ENCODE measurements at regions not wholly inside any gene's neighbourhood (a gene's known extent, or its start where the extent isn't known, plus 50 kb on each side); places are given as distances from the start of the nearest gene placed in this dataset.
A peak's percentile ranks its signal among the peaks of the same experiment; 100 is the strongest.
"Not testable (repeated sequence)": the region's sequence is repeated elsewhere in the genome, so short reads cannot be mapped to it uniquely, and the experiment has no call there.

DNA sequence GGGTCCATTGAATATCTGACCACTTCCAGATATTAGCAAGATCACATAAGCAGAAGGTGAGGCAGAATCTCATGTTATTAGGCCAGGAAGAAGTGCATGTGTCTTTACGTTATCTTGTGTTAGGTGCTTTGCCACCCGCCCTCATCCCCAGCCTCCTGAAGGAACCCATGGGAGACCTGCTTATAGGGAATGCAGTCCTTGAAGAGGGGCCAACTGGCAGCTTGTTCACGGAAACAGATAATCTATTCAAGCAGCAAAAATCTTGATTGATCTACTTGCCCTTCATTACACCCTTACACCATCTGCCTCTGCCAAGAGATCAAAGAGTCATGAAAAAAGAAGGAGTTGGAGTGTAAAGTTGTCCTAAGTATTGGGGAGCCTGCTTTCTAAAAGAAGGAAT, 576.4 kb downstream of the HTR1B start:
- no peak for DNase-seq
- in situ Hi-C loops (cut with MboI; ENCODE audit: low pct_unique_long_range_greater_than_20kb, low sequenced_read_pairs): no loop called here

DNA sequence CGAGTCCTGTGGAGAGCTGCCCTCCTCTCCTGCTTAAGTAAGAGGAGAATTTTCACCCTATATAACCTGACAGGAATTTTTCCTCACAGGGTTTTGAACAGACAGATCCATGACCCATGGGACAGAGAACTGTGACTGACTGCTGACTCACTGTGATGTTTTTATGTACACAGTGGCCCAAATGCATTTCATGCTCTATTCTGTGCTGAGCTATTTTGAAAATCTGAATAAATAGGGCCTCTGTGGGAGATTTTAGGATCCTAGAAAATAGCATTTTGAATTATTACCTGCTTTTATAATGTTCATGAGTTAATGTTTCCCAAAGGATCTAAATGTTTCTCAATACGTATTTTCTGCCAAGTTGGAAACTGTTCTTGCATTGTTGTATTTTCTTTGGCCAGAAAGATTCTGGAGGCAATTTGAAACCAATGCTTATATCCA, 577.4 kb downstream of the HTR1B start:
- DNase-seq: no peak
- in situ Hi-C loops (cut with MboI; ENCODE audit: low pct_unique_long_range_greater_than_20kb, low sequenced_read_pairs): no loop called here

GRCh38 chr6:76881414-76881813, 581.9 kb downstream of the HTR1B start:
- in situ Hi-C loops (cut with MboI; ENCODE audit: low pct_unique_long_range_greater_than_20kb, low sequenced_read_pairs): no loop called here
- DNase-seq: no peak

DNA sequence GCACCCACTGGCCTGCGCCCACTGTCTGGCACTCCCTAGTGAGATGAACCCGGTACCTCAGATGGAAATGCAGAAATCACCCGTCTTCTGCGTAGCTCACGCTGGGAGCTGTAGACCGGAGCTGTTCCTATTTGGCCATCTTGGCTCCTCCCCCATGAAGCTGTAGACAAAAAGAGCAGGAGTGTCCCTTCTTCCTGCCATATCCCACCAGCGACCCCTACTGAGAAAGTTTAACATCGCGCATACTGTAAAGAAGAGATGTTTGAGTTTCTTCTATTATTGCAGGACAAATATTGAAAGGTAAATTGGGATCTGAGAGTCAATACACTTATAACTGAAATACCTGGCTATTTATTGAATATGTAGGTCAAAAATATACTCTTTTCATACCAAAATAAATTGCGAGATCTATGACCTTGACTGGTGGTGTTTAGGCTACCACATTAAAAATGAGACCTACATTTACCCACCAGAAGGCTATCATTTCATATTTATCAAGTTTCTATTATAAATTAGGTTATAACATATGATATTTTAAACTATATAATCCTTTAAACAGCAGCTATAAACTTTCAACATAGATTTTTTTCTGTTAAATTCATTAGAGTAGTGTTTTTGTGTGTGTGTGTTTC, 586.3 kb downstream of the HTR1B start:
- DNase-seq: peak; percentile 39
- in situ Hi-C loops (cut with MboI; ENCODE audit: low pct_unique_long_range_greater_than_20kb, low sequenced_read_pairs): no loop called here

GRCh38 chr6:76876430-76876829, 586.9 kb downstream of the HTR1B start:
- DNase-seq; in situ Hi-C loops (cut with MboI; ENCODE audit: low pct_unique_long_range_greater_than_20kb, low sequenced_read_pairs): not testable (repeated sequence)

DNA sequence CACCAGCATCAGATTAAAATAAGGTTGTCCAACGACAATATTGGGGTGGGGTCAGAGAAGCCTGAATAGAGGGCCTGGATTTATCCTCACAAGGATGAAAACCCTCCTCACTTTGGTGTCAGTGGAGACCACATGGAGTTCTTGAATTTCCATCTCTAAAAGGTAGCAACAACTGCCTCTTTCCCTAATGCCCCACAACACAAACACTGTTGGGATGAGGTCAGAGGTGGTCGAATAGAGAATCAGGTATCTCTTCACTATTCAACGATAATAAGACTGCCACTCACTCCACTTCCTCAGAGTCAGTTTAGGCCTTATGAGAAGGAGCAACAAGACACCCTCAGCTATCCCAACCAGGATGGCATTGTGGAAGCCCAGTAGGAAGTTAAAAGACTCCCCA, 596.1 kb downstream of the HTR1B start:
- DNase-seq: no peak
- in situ Hi-C loops (cut with MboI; ENCODE audit: low pct_unique_long_range_greater_than_20kb, low sequenced_read_pairs): no loop called here

DNA sequence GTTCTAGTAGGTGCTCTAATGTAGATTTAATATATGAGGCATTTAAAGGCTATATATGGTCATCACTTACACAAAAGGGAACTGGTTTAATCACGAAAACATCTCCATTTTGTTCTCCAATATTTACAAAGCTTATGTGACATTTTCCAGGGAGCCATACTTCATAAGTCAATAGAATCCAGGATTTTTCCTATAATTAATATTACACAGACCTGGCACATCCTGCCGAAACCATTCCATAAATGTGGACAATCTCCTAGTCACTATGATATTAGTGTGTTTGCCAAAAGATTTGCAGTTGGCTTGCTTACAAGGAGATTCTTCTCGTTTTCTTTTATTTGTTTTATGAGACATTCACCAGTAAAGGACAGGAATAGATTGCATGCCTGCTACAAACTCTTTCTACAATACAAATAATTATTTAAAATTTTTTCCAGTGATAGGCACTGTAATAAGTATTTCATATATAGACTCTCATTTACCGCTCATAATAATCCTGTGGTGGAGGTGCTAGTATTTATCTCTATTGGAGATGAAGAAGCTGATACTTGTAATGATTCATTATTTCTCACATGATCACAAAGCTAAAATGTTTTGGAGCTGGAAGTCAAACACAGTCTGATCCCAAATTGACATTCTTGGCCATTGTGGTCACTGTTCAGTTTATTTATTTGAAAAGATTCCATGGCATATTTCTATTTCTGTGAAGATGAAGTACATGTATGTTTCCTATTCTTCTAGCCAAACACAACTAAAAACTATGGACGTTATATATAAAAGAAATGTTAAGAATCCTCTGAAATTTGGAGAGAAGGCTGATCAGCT, 597.0 kb downstream of the HTR1B start:
- in situ Hi-C loops (cut with MboI; ENCODE audit: low pct_unique_long_range_greater_than_20kb, low sequenced_read_pairs): no loop called here
- no peak for DNase-seq

DNA sequence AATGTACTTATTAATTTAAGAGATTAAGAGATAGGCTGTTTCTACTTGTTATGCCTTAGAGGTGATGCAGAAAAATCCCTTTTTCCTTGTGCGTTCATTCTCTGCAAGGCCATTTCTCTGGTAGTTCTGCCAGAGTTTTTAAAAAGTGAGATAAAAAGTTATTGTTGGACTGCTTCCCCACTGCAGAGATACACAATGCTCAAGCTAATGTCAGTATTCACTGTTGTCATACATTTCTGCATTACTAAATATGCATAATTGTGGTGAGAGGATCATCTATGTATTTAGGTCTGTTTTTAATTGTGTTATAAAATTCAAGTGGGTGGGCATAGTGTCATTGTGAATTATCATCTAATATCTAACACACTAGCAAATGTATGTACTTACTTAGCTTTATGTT, 600.4 kb downstream of the HTR1B start:
- DNase-seq: no peak
- in situ Hi-C loops (cut with MboI; ENCODE audit: low pct_unique_long_range_greater_than_20kb, low sequenced_read_pairs): no loop called here

GRCh38 chr6:76861403-76861802, 601.9 kb downstream of the HTR1B start:
- peak; percentile 39 for DNase-seq
- in situ Hi-C loops (cut with MboI; ENCODE audit: low pct_unique_long_range_greater_than_20kb, low sequenced_read_pairs): no loop called here

GRCh38 chr6:76856065-76856464, 607.2 kb downstream of the HTR1B start:
- DNase-seq: no peak
- in situ Hi-C loops (cut with MboI; ENCODE audit: low pct_unique_long_range_greater_than_20kb, low sequenced_read_pairs): no loop called here

DNA sequence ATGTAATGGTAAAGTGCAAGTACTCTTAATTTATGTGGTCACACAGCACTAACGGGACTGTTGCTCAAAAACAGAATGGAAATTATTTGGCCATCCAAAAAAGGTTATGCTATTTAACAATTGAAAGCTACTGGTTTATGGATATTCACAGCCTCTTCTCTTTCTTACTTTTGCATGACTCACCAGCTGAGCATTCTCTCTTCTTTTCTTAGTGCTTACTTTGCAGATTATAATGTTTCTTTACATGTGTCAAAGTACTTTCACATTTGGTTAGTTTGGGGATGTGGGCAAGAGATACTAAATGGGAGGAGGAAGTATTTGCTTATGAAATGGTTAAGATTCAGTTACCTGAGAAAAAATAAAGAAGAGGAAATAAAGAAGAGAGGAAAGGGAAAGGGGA, 610.5 kb downstream of the HTR1B start:
- no peak for DNase-seq
- in situ Hi-C loops (cut with MboI; ENCODE audit: low pct_unique_long_range_greater_than_20kb, low sequenced_read_pairs): no loop called here

DNA sequence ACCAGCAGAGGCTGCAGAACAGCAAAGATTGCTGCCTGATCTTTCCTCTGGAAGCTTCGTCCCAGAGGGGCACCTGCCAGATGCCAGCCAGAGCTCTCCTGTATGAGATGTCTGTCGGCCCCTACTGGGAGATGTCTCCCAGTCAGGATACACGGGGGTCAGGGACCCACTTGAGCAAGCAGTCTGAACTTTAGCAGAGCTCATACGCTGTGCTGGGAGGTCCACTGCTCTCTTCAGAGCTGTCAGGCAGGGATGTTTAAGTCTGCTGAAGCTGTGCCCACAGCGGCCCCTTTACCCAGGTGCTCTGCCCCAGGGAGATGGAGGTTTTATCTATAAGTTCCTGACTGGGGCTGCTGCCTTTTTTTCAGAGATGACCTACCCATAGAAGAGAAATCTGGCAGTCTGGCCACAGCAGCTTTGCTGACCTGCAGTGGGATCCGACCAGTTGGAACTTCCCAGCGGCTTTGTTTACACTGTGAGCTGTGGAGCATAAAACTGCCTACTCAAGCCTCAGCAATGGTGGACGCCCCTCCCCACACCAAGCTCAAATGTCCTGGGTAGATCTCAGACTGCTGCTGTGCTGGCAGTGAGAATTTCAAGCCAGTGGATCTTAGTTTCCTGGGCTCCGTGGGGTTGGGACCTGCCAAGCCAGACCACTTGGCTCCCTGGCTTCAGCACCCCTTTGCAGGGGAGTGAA, 613.9 kb downstream of the HTR1B start:
- DNase-seq; in situ Hi-C loops (cut with MboI; ENCODE audit: low pct_unique_long_range_greater_than_20kb, low sequenced_read_pairs): not testable (repeated sequence)

DNA sequence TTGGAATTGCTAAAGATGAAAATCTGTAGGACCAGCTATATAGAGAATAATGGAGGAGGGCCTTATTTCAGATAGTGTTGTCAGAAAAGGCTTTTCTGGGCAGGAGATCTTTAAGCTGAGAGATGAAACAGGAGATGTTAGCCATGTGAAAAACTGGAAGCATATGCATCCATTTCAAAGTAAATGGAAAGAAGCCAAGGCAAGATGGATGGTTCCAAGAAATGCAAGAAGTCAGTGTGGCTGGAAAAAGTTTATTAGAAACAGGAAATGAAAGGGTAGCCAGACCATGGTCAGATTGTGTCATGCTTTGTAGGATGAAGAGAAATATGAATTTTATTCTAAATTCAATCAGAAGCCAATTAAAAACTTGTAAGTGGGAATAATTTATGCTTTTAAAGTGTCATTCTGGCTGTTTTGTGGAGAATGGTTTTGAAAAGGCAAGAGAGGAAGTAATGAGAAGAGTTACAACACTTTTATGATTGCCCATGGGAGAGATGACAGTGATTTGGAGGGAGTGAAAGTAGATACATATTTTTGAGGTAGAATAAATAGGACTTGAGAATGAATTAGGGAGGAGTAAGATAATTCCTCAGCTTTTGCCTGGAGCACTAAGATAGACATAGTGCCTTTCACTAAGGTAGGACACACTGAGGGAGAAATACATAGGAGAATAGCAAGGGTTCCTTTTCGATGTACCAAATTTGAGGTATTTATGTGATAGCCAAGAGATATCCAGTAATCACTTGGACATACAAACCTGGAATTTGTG, 620.1 kb downstream of the HTR1B start:
- no peak for DNase-seq
- in situ Hi-C loops (cut with MboI; ENCODE audit: low pct_unique_long_range_greater_than_20kb, low sequenced_read_pairs): no loop called here

GRCh38 chr6:76840865-76841264, 622.4 kb downstream of the HTR1B start:
- DNase-seq: no peak
- in situ Hi-C loops (cut with MboI; ENCODE audit: low pct_unique_long_range_greater_than_20kb, low sequenced_read_pairs): no loop called here

DNA sequence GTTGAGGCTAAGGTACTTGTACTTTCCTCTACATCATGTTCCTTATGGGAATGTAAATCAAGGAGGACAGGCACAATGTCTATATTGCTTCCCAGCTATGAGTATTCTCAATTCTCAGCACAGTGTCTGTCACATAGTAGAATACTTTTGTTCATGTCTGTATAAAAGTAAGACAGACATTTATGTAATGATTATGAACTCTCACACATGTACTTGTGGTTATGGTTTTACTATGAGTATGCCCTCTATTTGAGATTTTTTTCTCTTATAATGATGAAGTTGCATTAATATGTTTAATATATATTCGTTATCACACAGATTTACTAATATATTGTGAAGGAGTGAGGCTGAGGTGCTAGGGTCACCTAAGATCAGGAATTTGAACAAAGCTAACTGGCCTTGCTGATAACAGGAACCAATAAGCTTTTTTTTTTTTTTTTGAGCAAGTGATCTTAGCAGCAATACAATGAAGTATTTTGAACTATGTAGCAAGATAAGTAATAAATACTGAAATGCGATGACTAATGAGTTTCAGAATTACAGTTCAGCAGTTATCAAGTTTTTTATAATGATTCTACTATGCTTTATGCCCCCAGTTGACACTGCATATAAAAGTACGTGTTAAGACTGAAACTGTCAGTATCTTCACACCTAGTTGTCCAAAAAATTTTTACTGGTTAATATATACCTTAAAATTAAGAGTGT, 623.1 kb downstream of the HTR1B start:
- in situ Hi-C loops (cut with MboI; ENCODE audit: low pct_unique_long_range_greater_than_20kb, low sequenced_read_pairs): no loop called here

GRCh38 chr6:76839505-76839904, 623.8 kb downstream of the HTR1B start:
- in situ Hi-C loops (cut with MboI; ENCODE audit: low pct_unique_long_range_greater_than_20kb, low sequenced_read_pairs): no loop called here
- DNase-seq: no peak

More for the DNA sequence above, 623.1 kb downstream of the HTR1B start:
- DNase-seq: no peak

GRCh38 chr6:76837564-76837963, 625.7 kb downstream of the HTR1B start:
- in situ Hi-C loops (cut with MboI; ENCODE audit: low pct_unique_long_range_greater_than_20kb, low sequenced_read_pairs): no loop called here
- no peak for DNase-seq

- DNase-seq: no peak
- in situ Hi-C loops (cut with MboI; ENCODE audit: low pct_unique_long_range_greater_than_20kb, low sequenced_read_pairs): no loop called here
Observed at GRCh38 chr6:76835695-76836094, 627.6 kb downstream of the HTR1B start.

DNA sequence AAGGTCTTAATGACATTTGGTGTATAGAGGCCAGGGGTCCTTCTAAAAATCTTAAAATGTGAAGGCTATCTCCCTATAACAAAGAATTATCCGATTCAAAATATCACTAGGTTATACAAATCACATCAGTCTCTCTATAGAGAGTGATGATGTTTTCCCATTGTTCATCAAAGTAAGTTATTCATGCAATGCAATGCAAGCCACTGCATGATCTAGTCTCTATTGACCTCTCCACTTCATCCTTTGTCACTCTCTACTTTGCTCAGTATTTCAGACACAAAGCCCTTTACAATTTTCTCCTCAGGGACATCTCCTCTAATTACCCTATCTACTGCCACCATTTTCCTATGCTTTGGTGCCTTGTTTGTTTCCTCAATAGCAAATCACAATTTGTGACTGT, 628.0 kb downstream of the HTR1B start:
- no peak for DNase-seq
- in situ Hi-C loops (cut with MboI; ENCODE audit: low pct_unique_long_range_greater_than_20kb, low sequenced_read_pairs): no loop called here
